ENCODE measurements at regions not wholly inside any gene's neighbourhood (a gene's known extent, or its start where the extent isn't known, plus 50 kb on each side); places are given as distances from the start of the nearest gene placed in this dataset.

DNA sequence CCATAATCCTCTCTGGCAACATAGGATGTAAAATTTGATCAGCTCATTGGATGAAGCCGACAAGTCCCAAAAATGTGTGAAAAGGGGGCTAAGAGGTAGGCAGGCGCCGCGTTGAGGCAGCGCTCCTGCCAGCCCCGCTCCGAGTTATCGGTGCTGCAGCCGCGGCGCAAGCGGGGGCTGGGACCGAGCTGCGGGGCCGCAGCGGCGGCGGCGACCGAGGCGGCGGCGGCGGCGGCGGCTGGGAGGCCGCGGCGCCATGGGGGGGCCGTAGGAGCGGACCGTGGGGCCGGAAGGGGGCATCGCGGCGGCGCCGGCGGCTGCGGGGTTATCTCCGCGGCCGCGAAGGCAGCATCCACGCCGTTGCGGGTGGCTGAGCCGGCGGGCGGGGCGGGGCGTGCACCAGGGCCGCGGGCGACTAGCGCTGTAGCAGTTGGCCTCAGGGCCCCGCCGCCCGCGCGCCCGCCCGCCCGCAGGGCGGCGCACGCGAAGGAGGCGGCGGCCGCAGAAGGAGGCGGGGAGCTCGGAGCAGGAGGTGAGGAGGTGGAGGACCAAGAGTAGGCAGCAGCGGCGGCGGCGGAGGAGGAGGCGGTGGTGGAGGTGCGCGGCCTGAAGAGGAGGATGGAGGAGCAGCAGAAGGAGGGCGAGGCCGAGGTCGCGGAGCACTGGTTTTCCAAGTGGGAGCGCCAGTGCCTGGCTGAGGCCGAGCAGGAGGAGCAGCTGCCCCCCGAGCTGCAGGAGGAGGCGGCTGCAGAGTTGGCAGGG is 126.0 kb upstream of the CXorf66 start:
- peak overlapping the region; percentile 34 to 67 (median 51) for H3K4me3 ChIP-seq (replicated peaks in 1 of 3; ENCODE audit: low read depth in 2 of 3, low read length in 3 of 3)
- H3K27ac ChIP-seq (ENCODE audit: low read depth in 1 of 2, low read length in 2 of 2): no peak overlapping the region
- peak overlapping the region; percentile 69 for H3K4me2 ChIP-seq (replicated peaks; ENCODE audit: extremely low read depth, low read length, poor library complexity, severe bottlenecking)
- peaks cover 33 to 61% of the 10 kb centered on the region in 2 donors for H3K27me3 ChIP-seq (ENCODE audit: control insufficient read depth in 2 of 2, insufficient read depth in 2 of 2, low read length in 2 of 2)
- under 1% methylated on average over 55 of the region's 88 CpGs for WGBS (ENCODE audit: insufficient coverage)
- Mint-ChIP-seq H3K27ac (peak overlapping the region in 1 of 7 donors; percentile 35), H3K4me1 (peaks cover 10% of the 10 kb centered on the region), H3K27me3 (ENCODE audit: low read depth in 3 of 3) (peaks cover 44 to 65% (median 53%) of the 10 kb centered on the region in 3 donors), H3K36me3 (no peaks in the 10 kb centered on the region), H3K9me3 (peaks cover 0 to 16% (median 9%) of the 10 kb centered on the region in 7 donors), H3K4me3 (peak overlapping the region; percentile 74 to 82)
- H3K79me2 ChIP-seq (ENCODE audit: insufficient read depth, low read length): no peaks in the 10 kb centered on the region
- peaks cover 4 to 7% of the 10 kb centered on the region in 2 donors for H3K4me1 ChIP-seq (ENCODE audit: control insufficient read depth in 1 of 2, insufficient read depth in 2 of 2, low read length in 2 of 2)
- H3K9ac ChIP-seq (ENCODE audit: insufficient read depth, low read length, poor library complexity, severe bottlenecking): no peak overlapping the region
- no peaks in the 10 kb centered on the region for H4K20me1 ChIP-seq (ENCODE audit: insufficient read depth, low read length)
- DNase-seq: peak in 2 of 3 donors; percentile 7 to 14
- TF ChIP-seq, protein P1, sequence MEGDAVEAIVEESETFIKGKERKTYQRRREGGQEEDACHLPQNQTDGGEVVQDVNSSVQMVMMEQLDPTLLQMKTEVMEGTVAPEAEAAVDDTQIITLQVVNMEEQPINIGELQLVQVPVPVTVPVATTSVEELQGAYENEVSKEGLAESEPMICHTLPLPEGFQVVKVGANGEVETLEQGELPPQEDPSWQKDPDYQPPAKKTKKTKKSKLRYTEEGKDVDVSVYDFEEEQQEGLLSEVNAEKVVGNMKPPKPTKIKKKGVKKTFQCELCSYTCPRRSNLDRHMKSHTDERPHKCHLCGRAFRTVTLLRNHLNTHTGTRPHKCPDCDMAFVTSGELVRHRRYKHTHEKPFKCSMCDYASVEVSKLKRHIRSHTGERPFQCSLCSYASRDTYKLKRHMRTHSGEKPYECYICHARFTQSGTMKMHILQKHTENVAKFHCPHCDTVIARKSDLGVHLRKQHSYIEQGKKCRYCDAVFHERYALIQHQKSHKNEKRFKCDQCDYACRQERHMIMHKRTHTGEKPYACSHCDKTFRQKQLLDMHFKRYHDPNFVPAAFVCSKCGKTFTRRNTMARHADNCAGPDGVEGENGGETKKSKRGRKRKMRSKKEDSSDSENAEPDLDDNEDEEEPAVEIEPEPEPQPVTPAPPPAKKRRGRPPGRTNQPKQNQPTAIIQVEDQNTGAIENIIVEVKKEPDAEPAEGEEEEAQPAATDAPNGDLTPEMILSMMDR (IDR thresholded peaks at IDR 0.05): no peak
- H2AFZ ChIP-seq (ENCODE audit: insufficient read depth, low read depth, low read length, poor library complexity, severe bottlenecking): peak overlapping the region; percentile 68
- intact Hi-C loops (cut with micrococcal nuclease): no loop called here
- H3K36me3 ChIP-seq (replicated peaks in 1 of 2; ENCODE audit: control insufficient read depth in 1 of 2, insufficient read depth in 2 of 2, low read length in 2 of 2): no peaks in the 10 kb centered on the region
- peaks cover 0 to 14% of the 10 kb centered on the region in 2 donors for H3K9me3 ChIP-seq (replicated peaks in 1 of 2; ENCODE audit: control insufficient read depth in 1 of 2, insufficient read depth in 1 of 2, low read length in 2 of 2)

DNA sequence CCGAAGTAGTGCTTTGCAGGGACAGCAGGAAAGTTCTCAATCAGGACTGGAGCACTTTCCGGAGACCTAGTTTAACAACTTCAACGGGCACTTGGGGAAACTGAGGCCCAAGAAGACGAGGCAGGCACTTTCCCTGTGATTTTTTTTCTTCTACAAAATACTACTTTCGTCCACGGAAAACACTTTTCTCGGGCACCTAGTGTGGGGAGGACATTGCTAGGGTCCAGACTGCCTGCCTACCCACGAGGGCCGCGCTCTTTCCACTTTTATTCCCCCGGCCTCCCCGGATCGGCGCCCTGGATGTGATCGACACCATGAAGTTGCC is 125.4 kb upstream of the CXorf66 start:
- Histone ChIP-seq H3K9ac (ENCODE audit: insufficient read depth, low read length, poor library complexity, severe bottlenecking) (no peak overlapping the region), H4K20me1 (ENCODE audit: insufficient read depth, low read length) (no peaks in the 10 kb centered on the region), H3K9me3 (replicated peaks in 1 of 2; ENCODE audit: control insufficient read depth in 1 of 2, insufficient read depth in 1 of 2, low read length in 2 of 2) (peaks cover 0 to 14% of the 10 kb centered on the region in 2 donors), H2AFZ (ENCODE audit: insufficient read depth, low read depth, low read length, poor library complexity, severe bottlenecking) (no peak overlapping the region), H3K4me3 (replicated peaks in 1 of 3; ENCODE audit: low read depth in 2 of 3, low read length in 3 of 3) (peak overlapping the region; percentile 34 to 67 (median 51)), H3K79me2 (ENCODE audit: insufficient read depth, low read length) (no peaks in the 10 kb centered on the region), H3K27me3 (ENCODE audit: control insufficient read depth in 2 of 2, insufficient read depth in 2 of 2, low read length in 2 of 2) (peaks cover 36 to 61% of the 10 kb centered on the region in 2 donors), H3K36me3 (replicated peaks in 1 of 2; ENCODE audit: control insufficient read depth in 1 of 2, insufficient read depth in 2 of 2, low read length in 2 of 2) (no peaks in the 10 kb centered on the region), H3K4me1 (ENCODE audit: control insufficient read depth in 1 of 2, insufficient read depth in 2 of 2, low read length in 2 of 2) (peaks cover 4 to 7% of the 10 kb centered on the region in 2 donors), H3K4me2 (replicated peaks; ENCODE audit: extremely low read depth, low read length, poor library complexity, severe bottlenecking) (peak overlapping the region; percentile 69), H3K27ac (ENCODE audit: low read depth in 1 of 2, low read length in 2 of 2) (no peak overlapping the region)
- H3K4me3 Mint-ChIP-seq: peak overlapping the region; percentile 53 to 79
- peaks cover 0 to 16% (median 9%) of the 10 kb centered on the region in 7 donors for H3K9me3 Mint-ChIP-seq
- peak overlapping the region in 1 of 7 donors; percentile 35 for H3K27ac Mint-ChIP-seq
- intact Hi-C loops (cut with micrococcal nuclease): no loop called here
- H3K27me3 Mint-ChIP-seq (ENCODE audit: low read depth in 3 of 3): peaks cover 45 to 63% (median 50%) of the 10 kb centered on the region in 3 donors
- DNase-seq: no peak
- WGBS (ENCODE audit: insufficient coverage): no CpG with 5 or more reads among the region's 15 CpGs
- H3K36me3 Mint-ChIP-seq: no peaks in the 10 kb centered on the region
- H3K4me1 Mint-ChIP-seq: peaks cover 10% of the 10 kb centered on the region
- TF ChIP-seq, protein P1 (IDR thresholded peaks at IDR 0.05): no peak

All from CD14-positive monocyte (primary cell).